Calu3 (cell line): ENCODE measurements at regions not wholly inside any gene's neighbourhood (a gene's known extent, or its start where the extent isn't known, plus 50 kb on each side); places are given as distances from the start of the nearest gene placed in this dataset.

Experiments
- BruUV-seq: library from RNA; stranded (reverse); fragments of 400-500 nt; replicated peaks from 2 replicates; lab custom pipeline; 2021; lab: Mats Ljungman, UMichigan
- CTCF ChIA-PET: fragments of 300-600 bp; sonication (Branson Sonifier 250); formaldehyde crosslinking; loops from one replicate; lab custom pipeline; 2022; ENCODE audit warnings: antibody characterized with exemption; lab: Charles Lee
- DNase-seq: peaks from one replicate; pipeline ENCODE4 v3.0.0; 2022
- H3K27ac Mint-ChIP-seq: one replicate; pipeline ENCODE4 v1.8.0; 2022; ENCODE audit warnings: mixed read lengths; ENCODE audit not compliant: unreplicated experiment
- H3K27me3 Mint-ChIP-seq: one replicate; pipeline ENCODE4 v1.8.0; 2022; ENCODE audit warnings: mixed read lengths; ENCODE audit not compliant: unreplicated experiment
- H3K36me3 Mint-ChIP-seq: one replicate; pipeline ENCODE4 v1.8.0; 2022; ENCODE audit warnings: mild to moderate bottlenecking, moderate library complexity, mixed read lengths; ENCODE audit not compliant: insufficient read depth, unreplicated experiment
- H3K4me1 Mint-ChIP-seq: one replicate; pipeline ENCODE4 v1.8.0; 2022; ENCODE audit warnings: mild to moderate bottlenecking, low read depth, mixed read lengths; ENCODE audit not compliant: unreplicated experiment
- H3K4me3 Mint-ChIP-seq: one replicate; pipeline ENCODE4 v1.8.0; 2022; ENCODE audit warnings: mild to moderate bottlenecking, low read depth, moderate library complexity, mixed read lengths; ENCODE audit not compliant: unreplicated experiment
- H3K9me3 Mint-ChIP-seq: one replicate; pipeline ENCODE4 v1.8.0; 2022; ENCODE audit warnings: low read depth, mixed read lengths; ENCODE audit not compliant: unreplicated experiment
- CTCF ChIP-seq: fragments of 200-600 bp; IDR thresholded peaks from one replicate; pipeline ENCODE4 v1.8.0; 2022; ENCODE audit warnings: antibody characterized with exemption; ENCODE audit not compliant: unreplicated experiment
- intact Hi-C: fragments of 100-400 bp; cut with micrococcal nuclease; formaldehyde crosslinking; loops from one replicate; pipeline ENCODE4 v1.10.0; 2022; ENCODE audit not compliant: unreplicated experiment

DNA sequence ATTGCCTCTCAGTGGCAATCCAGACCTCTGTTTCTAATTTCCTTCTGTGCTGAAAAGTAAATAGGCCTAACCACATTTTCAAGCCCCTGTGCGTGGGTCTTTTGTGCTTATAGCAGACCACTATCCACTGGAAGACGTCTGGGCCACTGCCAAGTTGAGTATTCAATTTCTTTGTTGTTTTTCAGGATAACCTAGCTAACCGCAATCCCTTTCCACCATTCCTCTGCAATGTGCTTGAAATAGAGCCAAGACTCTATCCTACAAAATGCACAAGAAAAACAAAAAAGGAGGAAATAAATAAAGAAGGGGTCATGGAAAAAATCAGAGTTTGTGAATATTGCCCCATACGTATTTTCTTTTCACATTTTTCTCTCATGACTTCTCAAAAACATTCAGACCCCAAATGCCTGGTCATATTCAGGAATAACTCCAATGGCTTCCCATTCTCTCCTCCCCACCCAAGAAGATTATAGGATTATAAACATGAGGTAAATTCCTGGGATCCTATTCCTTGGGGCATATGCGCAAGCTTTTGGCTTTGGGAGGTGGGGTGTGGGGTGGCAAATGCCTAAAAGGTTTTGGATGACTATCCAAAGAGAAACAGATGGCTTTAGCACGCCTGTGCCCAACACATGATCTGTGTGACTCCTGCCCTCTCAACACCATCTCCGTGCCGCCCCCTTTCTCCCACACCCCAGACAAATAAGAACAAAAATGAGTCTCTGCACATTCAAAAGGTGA, 217.9 kb upstream of the THBS1 start:
- TF ChIP-seq CTCF: no peak

GRCh38 chr15:39363761-39364586, 216.9 kb upstream of the THBS1 start:
- Mint-ChIP-seq H3K27ac (no peak overlapping the region), H3K27me3 (no peaks in the 10 kb centered on the region), H3K4me1 (peaks cover 35% of the 10 kb centered on the region), H3K4me3 (no peak overlapping the region), H3K36me3 (no peaks in the 10 kb centered on the region), H3K9me3 (peaks cover 3% of the 10 kb centered on the region)
- intact Hi-C loops: no loop called here
- BruUV-seq: no TSS peak
- CTCF ChIA-PET: no interaction called here
- TF ChIP-seq CTCF: no peak
- no peak for DNase-seq

More for the DNA sequence above, 217.9 kb upstream of the THBS1 start:
- Mint-ChIP-seq H3K36me3 (no peaks in the 10 kb centered on the region), H3K4me1 (peaks cover 40% of the 10 kb centered on the region), H3K27ac (no peak overlapping the region), H3K9me3 (no peaks in the 10 kb centered on the region), H3K4me3 (no peak overlapping the region), H3K27me3 (no peaks in the 10 kb centered on the region)
- intact Hi-C loops: no loop called here
- BruUV-seq: no TSS peak
- no peak for DNase-seq
- CTCF ChIA-PET: interaction anchor here (0.5 kb wide), 1 partner anchor 885 kb away, joined by 3 read pairs; no protein-coding TSS in a partner anchor

DNA sequence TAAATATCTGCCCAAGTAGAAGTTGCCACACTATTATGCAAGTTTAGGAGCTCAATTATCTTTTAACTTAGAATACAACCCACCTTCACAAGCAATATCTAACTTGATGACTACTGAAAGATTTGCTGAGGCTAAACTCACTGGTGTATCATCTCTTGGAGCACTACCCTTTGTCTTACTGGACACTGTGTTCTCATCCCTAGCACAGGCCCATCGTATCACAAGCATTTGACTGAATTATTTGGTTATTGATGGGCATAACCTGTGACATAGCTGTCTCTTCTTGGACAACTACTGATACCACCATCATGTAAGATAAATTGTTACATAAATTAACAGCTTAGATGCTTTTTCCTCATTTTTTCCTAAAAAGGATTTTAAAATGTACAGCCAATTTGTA, 216.2 kb upstream of the THBS1 start:
- intact Hi-C loops: no loop called here
- Mint-ChIP-seq H3K36me3 (no peaks in the 10 kb centered on the region), H3K27ac (no peak overlapping the region), H3K4me3 (no peak overlapping the region), H3K27me3 (no peaks in the 10 kb centered on the region), H3K9me3 (peaks cover 3% of the 10 kb centered on the region), H3K4me1 (peaks cover 27% of the 10 kb centered on the region)
- CTCF ChIA-PET: no interaction called here
- BruUV-seq: no TSS peak
- DNase-seq: no peak
- no peak for TF ChIP-seq CTCF

DNA sequence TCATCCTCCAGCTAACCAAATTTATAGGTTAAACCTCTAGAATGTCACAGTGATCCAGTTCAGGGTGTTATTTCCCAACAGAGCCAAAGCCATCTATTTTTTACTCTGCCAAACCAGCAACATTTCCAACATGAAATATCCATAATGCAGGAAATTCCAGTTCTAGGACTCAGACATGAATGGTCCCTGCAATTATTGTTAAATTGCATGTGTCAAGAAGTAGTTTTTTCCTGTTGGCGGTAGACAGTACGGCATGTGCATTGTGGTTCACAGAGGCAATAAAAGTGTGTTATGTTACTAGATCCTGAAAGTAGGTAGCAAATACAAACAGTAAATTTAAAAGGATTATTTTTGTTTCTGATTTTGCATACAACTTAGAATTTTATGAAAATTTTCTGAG, 215.7 kb upstream of the THBS1 start:
- CTCF ChIA-PET: no interaction called here

More for the DNA sequence above, 215.7 kb upstream of the THBS1 start:
- Mint-ChIP-seq H3K27ac (no peak overlapping the region), H3K4me3 (no peak overlapping the region), H3K4me1 (peaks cover 23% of the 10 kb centered on the region), H3K27me3 (no peaks in the 10 kb centered on the region), H3K9me3 (peaks cover 3% of the 10 kb centered on the region), H3K36me3 (no peaks in the 10 kb centered on the region)
- TF ChIP-seq CTCF: no peak
- BruUV-seq: no TSS peak
- intact Hi-C loops: no loop called here
- DNase-seq: no peak
